H1 (cell line): ENCODE measurements at regions not wholly inside any gene's neighbourhood (a gene's known extent, or its start where the extent isn't known, plus 50 kb on each side); places are given as distances from the start of the nearest gene placed in this dataset.

Source experiments
- CTCF ChIA-PET: fragments of 300-600 bp; sonication (Branson Sonifier 250); formaldehyde crosslinking; loops from one replicate; lab custom pipeline; 2021; ENCODE audit not compliant: partially characterized antibody; lab: Charles Lee
- POLR2A ChIA-PET: fragments of 300-600 bp; sonication (Branson Sonifier 250); formaldehyde crosslinking; loops from one replicate; lab custom pipeline; 2021; ENCODE audit warnings: inconsistent platforms; ENCODE audit not compliant: partially characterized antibody; lab: Charles Lee
- DNase-seq, 2 experiments: peaks; one replicate each; pipeline versions ENCODE4 v3.0.0 to v3.0.0-alpha.2; 2010 to 2022; ENCODE audit warnings: low spot score in 2 of 2, low read depth in 1 of 2, mixed read lengths in 1 of 2
- FAIRE-seq: peaks from 2 replicates; lab custom pipeline; 2011; peaks lifted over from hg19 to GRCh38; lab: Jason Lieb, UNC
- H2AFZ ChIP-seq: 2 replicates; pipeline ENCODE4 v1.8.1; 2012; ENCODE audit warnings: low read length, inconsistent platforms
- H2AK5ac ChIP-seq: 2 replicates; pipeline ENCODE4 v1.6.1; 2013; ENCODE audit warnings: low read depth, low read length
- H2BK120ac ChIP-seq: replicated peaks from 2 replicates; pipeline ENCODE3; 2013; ENCODE audit warnings: low read depth, low read length, inconsistent platforms
- H2BK12ac ChIP-seq: 2 replicates; pipeline ENCODE4 v1.6.1; 2013; ENCODE audit warnings: low read depth, low read length
- H2BK15ac ChIP-seq: 2 replicates; pipeline ENCODE4 v1.6.1; 2013; ENCODE audit warnings: low read length
- H2BK20ac ChIP-seq: 2 replicates; pipeline ENCODE4 v1.6.1; 2013; ENCODE audit warnings: low read length
- H2BK5ac ChIP-seq: 2 replicates; pipeline ENCODE4 v1.6.1; 2013; ENCODE audit warnings: low read depth, low read length
- H3K14ac ChIP-seq: 2 replicates; pipeline ENCODE4 v1.6.1; 2013; ENCODE audit warnings: inconsistent platforms; ENCODE audit not compliant: insufficient read length
- H3K18ac ChIP-seq: 2 replicates; pipeline ENCODE4 v1.6.1; 2013; ENCODE audit warnings: low read length; ENCODE audit errors: extremely low read depth
- H3K23ac ChIP-seq: 2 replicates; pipeline ENCODE4 v1.6.1; 2013; ENCODE audit warnings: inconsistent platforms; ENCODE audit not compliant: insufficient read length
- H3K23me2 ChIP-seq: 2 replicates; pipeline ENCODE4 v1.6.1; 2013; ENCODE audit warnings: low read depth, low read length
- H3K27ac ChIP-seq: 2 replicates; pipeline ENCODE4 v1.6.1; 2011; ENCODE audit warnings: low read depth, low read length, inconsistent platforms
- H3K27me3 ChIP-seq, 4 experiments: replicated peaks in 1 of 4; 1 replicate in 1 of 4; 2 replicates in 3 of 4; pipeline versions ENCODE4 v1.6.1 to v1.8.1; 2011 to 2013; ENCODE audit warnings: low read length in 3 of 4, mild to moderate bottlenecking in 3 of 4, inconsistent platforms in 2 of 4, mixed read lengths in 2 of 4, moderate library complexity in 1 of 4; ENCODE audit not compliant: control insufficient read depth in 3 of 4, insufficient read depth in 3 of 4; ENCODE audit errors: extremely low read depth in 1 of 4
- H3K36me3 ChIP-seq, 4 experiments: 2 replicates each; pipeline versions ENCODE4 v1.6.1 to v1.8.1; 2011 to 2013; ENCODE audit warnings: mild to moderate bottlenecking in 4 of 4, low read length in 3 of 4, moderate library complexity in 2 of 4, control low read depth in 1 of 4, inconsistent platforms in 1 of 4; ENCODE audit not compliant: insufficient read depth in 4 of 4, control insufficient read depth in 2 of 4
- H3K4ac ChIP-seq: replicated peaks from 2 replicates; pipeline ENCODE3; 2013; ENCODE audit warnings: low read length, low read depth, mixed read lengths, inconsistent platforms; ENCODE audit not compliant: insufficient read length
- H3K4me1 ChIP-seq, 4 experiments: replicated peaks in 1 of 4; 1 replicate in 1 of 4; 2 replicates in 3 of 4; pipeline versions ENCODE4 v1.6.1 to v1.8.1; 2011 to 2013; ENCODE audit warnings: low read length in 3 of 4, inconsistent platforms in 2 of 4, mixed read lengths in 1 of 4; ENCODE audit not compliant: insufficient read depth in 4 of 4, control insufficient read depth in 3 of 4
- H3K4me2 ChIP-seq, 2 experiments: 2 replicates each; pipeline versions ENCODE4 v1.6.1 to v1.8.1; 2011 to 2013; ENCODE audit warnings: low read depth in 2 of 2, low read length in 2 of 2, control low read depth in 1 of 2, inconsistent platforms in 1 of 2, mild to moderate bottlenecking in 1 of 2; ENCODE audit not compliant: insufficient read depth in 1 of 2
- H3K4me3 ChIP-seq, 4 experiments: fragments of 200-600, 300-600 bp in 1 of 4; sonication (generic), shearing (Covaris generic), sonication (Bioruptor Twin) in 1 of 4; 2 replicates each; pipeline versions ENCODE4 v1.5.1 to v1.8.1; 2011 to 2016; ENCODE audit warnings: low read length in 4 of 4, low read depth in 3 of 4, control low read depth in 2 of 4, inconsistent platforms in 2 of 4, mild to moderate bottlenecking in 2 of 4, mixed read lengths in 1 of 4, moderate library complexity in 1 of 4; ENCODE audit not compliant: insufficient read depth in 2 of 4; ENCODE audit errors: extremely low read depth in 1 of 4
- H3K56ac ChIP-seq: replicated peaks from 2 replicates; pipeline ENCODE3; 2013; ENCODE audit warnings: low read depth, mild to moderate bottlenecking, mixed read lengths, low read length, inconsistent platforms; ENCODE audit not compliant: insufficient read length
- H3K79me1 ChIP-seq: 2 replicates; pipeline ENCODE4 v1.6.1; 2013; ENCODE audit warnings: low read depth, low read length, control low read depth
- H3K79me2 ChIP-seq, 2 experiments: 2 replicates each; pipeline versions ENCODE4 v1.6.1 to v1.8.1; 2012 to 2013; ENCODE audit warnings: low read length in 2 of 2, mild to moderate bottlenecking in 2 of 2, inconsistent platforms in 1 of 2; ENCODE audit not compliant: insufficient read depth in 2 of 2, control insufficient read depth in 1 of 2
- H3K9ac ChIP-seq, 4 experiments: replicated peaks in 1 of 4; 1 replicate in 1 of 4; 2 replicates in 3 of 4; pipeline versions ENCODE4 v1.6.1 to v1.8.1; 2011 to 2013; ENCODE audit warnings: low read depth in 3 of 4, low read length in 3 of 4, control low read depth in 2 of 4, mild to moderate bottlenecking in 2 of 4, moderate library complexity in 2 of 4, inconsistent platforms in 1 of 4; ENCODE audit errors: extremely low read depth in 1 of 4
- H3K9me3 ChIP-seq, 2 experiments: 2 replicates each; pipeline versions ENCODE4 v1.6.1 to v1.8.1; 2012 to 2013; ENCODE audit warnings: mild to moderate bottlenecking in 2 of 2, moderate library complexity in 2 of 2, control low read depth in 1 of 2, inconsistent platforms in 1 of 2, low read depth in 1 of 2, low read length in 1 of 2, mixed read lengths in 1 of 2; ENCODE audit not compliant: insufficient read depth in 2 of 2
- H4K20me1 ChIP-seq, 2 experiments: replicated peaks in 1 of 2; 2 replicates each; pipeline versions ENCODE3 to v1.8.1; 2011 to 2013; ENCODE audit warnings: inconsistent platforms in 2 of 2, low read length in 2 of 2, mild to moderate bottlenecking in 1 of 2; ENCODE audit not compliant: insufficient read depth in 2 of 2, control insufficient read depth in 1 of 2
- H4K5ac ChIP-seq: 2 replicates; pipeline ENCODE4 v1.6.1; 2013; ENCODE audit warnings: low read length, low read depth, mixed read lengths, inconsistent platforms; ENCODE audit not compliant: insufficient read length
- H4K8ac ChIP-seq: 2 replicates; pipeline ENCODE4 v1.8.0; 2013; ENCODE audit warnings: mild to moderate bottlenecking, moderate library complexity, low read length, inconsistent platforms; ENCODE audit not compliant: insufficient read depth; ENCODE audit errors: extremely low read depth
- H4K91ac ChIP-seq: replicated peaks from 2 replicates; pipeline ENCODE3; 2013; ENCODE audit warnings: low read length, mixed read lengths, inconsistent platforms; ENCODE audit not compliant: insufficient read length
- BRCA1 ChIP-seq: IDR thresholded peaks from 2 replicates; pipeline ENCODE4 v1.6.1; 2012; ENCODE audit warnings: low read depth, low read length, improper control_type of control experiment
- CTBP2 ChIP-seq: IDR thresholded peaks from 2 replicates; pipeline ENCODE4 v1.7.0; 2011; ENCODE audit warnings: borderline replicate concordance, mild to moderate bottlenecking, moderate library complexity, mixed read lengths, low read length; ENCODE audit not compliant: insufficient read depth, insufficient read length
- EGR1 ChIP-seq: IDR thresholded peaks from 2 replicates; pipeline ENCODE4 v1.6.1; 2011; ENCODE audit warnings: low read depth, low read length, borderline replicate concordance
- EP300 ChIP-seq, 2 experiments: IDR thresholded peaks; 1 replicate in 1 of 2; 2 replicates in 1 of 2; pipeline ENCODE4 v1.6.1; 2011 to 2012; ENCODE audit warnings: low read depth in 2 of 2, low read length in 2 of 2, mild to moderate bottlenecking in 2 of 2, borderline replicate concordance in 1 of 2, inconsistent platforms in 1 of 2, moderate library complexity in 1 of 2
- GABPA ChIP-seq: IDR thresholded peaks from 2 replicates; pipeline ENCODE4 v1.6.1; 2011; ENCODE audit warnings: mild to moderate bottlenecking, low read length, moderate library complexity, borderline replicate concordance; ENCODE audit not compliant: insufficient read depth
- JUND ChIP-seq: IDR thresholded peaks from 2 replicates; pipeline ENCODE4 v1.6.1; 2011; ENCODE audit warnings: mild to moderate bottlenecking, improper control_type of control experiment, low read length
- KDM1A ChIP-seq: fragments of 200-600, 300-600 bp; sonication (generic); IDR thresholded peaks from 2 replicates; pipeline ENCODE4 v1.7.1; 2016; ENCODE audit warnings: mild to moderate bottlenecking, low read length, borderline replicate concordance
- NRF1 ChIP-seq: IDR thresholded peaks from 2 replicates; pipeline ENCODE4 v1.6.1; 2011; ENCODE audit warnings: mild to moderate bottlenecking, low read depth, low read length, improper control_type of control experiment
- POLR2AphosphoS5 ChIP-seq: IDR thresholded peaks from 2 replicates; pipeline ENCODE4 v1.6.1; 2011; ENCODE audit warnings: low read depth, low read length
- POU5F1 ChIP-seq: IDR thresholded peaks from 2 replicates; pipeline ENCODE4 v1.6.1; 2011; ENCODE audit warnings: low read depth, mild to moderate bottlenecking, low read length, moderate library complexity
- RFX5 ChIP-seq: IDR thresholded peaks from 2 replicates; pipeline ENCODE4 v1.6.1; 2011; ENCODE audit warnings: low read depth, low read length, improper control_type of control experiment, borderline replicate concordance
- SIRT6 ChIP-seq: IDR thresholded peaks from one replicate; pipeline ENCODE4 v1.7.1; 2012; ENCODE audit warnings: low read length, inconsistent platforms
- TBP ChIP-seq: IDR thresholded peaks from 2 replicates; pipeline ENCODE4 v1.6.1; 2011; ENCODE audit warnings: low read depth, low read length, improper control_type of control experiment
- YY1 ChIP-seq: IDR thresholded peaks from 2 replicates; pipeline ENCODE4 v1.6.1; 2011; ENCODE audit warnings: low read depth, mild to moderate bottlenecking, low read length
- WGBS, 2 experiments: shearing (Covaris generic) in 1 of 2; methylation state at CpG; one replicate each; pipeline versions ENCODE4 v1.1.6 to v1.1.7; 2013 to 2015; ENCODE audit warnings: low lambda C conversion rate in 2 of 2, mixed read lengths in 2 of 2, inconsistent platforms in 1 of 2, low coverage in 1 of 2, missing lambda C conversion rate in 1 of 2; ENCODE audit not compliant: insufficient replicate concordance in 2 of 2, insufficient coverage in 1 of 2, insufficient read length in 1 of 2; ENCODE audit errors: extremely low coverage in 1 of 2, missing lambda C conversion rate in 1 of 2; 5-methylcytosine and 5-hydroxymethylcytosine counted together
- TF ChIP-seq, protein P1 (sequence below): IDR thresholded peaks from 2 replicates; pipeline ENCODE4 v1.6.1; 2012; ENCODE audit warnings: inconsistent platforms

DNA sequence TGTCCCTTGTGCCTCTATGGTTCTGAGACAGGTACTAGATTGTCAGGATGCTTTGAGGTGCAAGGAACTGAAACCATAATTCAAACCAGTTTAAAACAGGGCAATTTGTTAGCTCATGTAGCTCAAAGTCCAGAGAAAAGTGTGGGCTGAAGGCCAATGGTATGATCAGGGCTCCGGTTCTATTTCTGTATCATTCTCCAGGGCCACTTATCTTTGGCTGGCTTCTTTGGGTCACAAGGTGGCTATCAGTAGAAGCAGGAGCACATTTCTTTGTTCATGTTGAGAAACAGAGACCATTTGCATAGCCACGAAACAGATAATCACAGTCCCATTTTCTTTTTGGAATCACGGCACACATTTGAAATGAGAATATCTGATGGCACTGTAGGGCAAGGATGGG, 294.9 kb downstream of the ETNK1 start:
- Histone ChIP-seq H3K27me3 (no peaks in the 10 kb centered on the region), H4K5ac (no peak overlapping the region), H2AFZ (no peak overlapping the region), H2AK5ac (no peak overlapping the region), H3K4me2 (no peak overlapping the region), H3K4me1 (peaks cover 0 to 9% (median 2%) of the 10 kb centered on the region in 4 experiments; a peak in 3 of 7 replicates), H2BK120ac (no peak overlapping the region), H3K9me3 (no peaks in the 10 kb centered on the region; a peak in 1 of 4 replicates), H2BK15ac (no peak overlapping the region), H3K18ac (no peak overlapping the region), H3K4ac (no peak overlapping the region), H3K27ac (no peak overlapping the region), H4K20me1 (no peaks in the 10 kb centered on the region), H3K23ac (no peak overlapping the region), H3K79me1 (no peaks in the 10 kb centered on the region), H3K9ac (no peak overlapping the region), H2BK5ac (no peak overlapping the region), H2BK20ac (no peak overlapping the region), H3K79me2 (no peaks in the 10 kb centered on the region), H3K36me3 (no peaks in the 10 kb centered on the region), H4K91ac (no peak overlapping the region), H2BK12ac (no peak overlapping the region), H3K56ac (no peak overlapping the region), H3K4me3 (no peak overlapping the region), H3K14ac (no peak overlapping the region), H4K8ac (no peak overlapping the region), H3K23me2 (no peaks in the 10 kb centered on the region)
- DNase-seq, result no peak
- no peak for FAIRE-seq
- WGBS, 2 experiments, result 96% methylated on average over 3 of the region's 3 CpGs; no CpG with 5 or more reads in 1 of the 2 experiments
- POLR2A ChIA-PET, result no interaction called here
- CTCF ChIA-PET, result interaction anchor here (1.3 kb wide), 1 partner anchor 15 kb away, joined by 3 read pairs; no protein-coding TSS in a partner anchor
- TF ChIP-seq BRCA1 (no peak), EGR1 (no peak), RFX5 (no peak), KDM1A (no peak), NRF1 (no peak), SIRT6 (no peak), YY1 (no peak), POU5F1 (no peak), CTBP2 (no peak), TBP (no peak), GABPA (no peak), EP300 (IDR thresholded peaks at IDR 0.05; ENCODE audit: borderline replicate concordance in 1 of 2, low read depth in 2 of 2, low read length in 2 of 2) (no peak), JUND (no peak), POLR2AphosphoS5 (no peak)
- TF ChIP-seq, protein P1, sequence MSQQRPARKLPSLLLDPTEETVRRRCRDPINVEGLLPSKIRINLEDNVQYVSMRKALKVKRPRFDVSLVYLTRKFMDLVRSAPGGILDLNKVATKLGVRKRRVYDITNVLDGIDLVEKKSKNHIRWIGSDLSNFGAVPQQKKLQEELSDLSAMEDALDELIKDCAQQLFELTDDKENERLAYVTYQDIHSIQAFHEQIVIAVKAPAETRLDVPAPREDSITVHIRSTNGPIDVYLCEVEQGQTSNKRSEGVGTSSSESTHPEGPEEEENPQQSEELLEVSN, result no peak
